IPS-15b (cell line): ENCODE measurements at regions not wholly inside any gene's neighbourhood (a gene's known extent, or its start where the extent isn't known, plus 50 kb on each side); places are given as distances from the start of the nearest gene placed in this dataset.

ENCODE experiments used
- H3K27me3 ChIP-seq: one replicate; pipeline ENCODE4 v1.6.1; 2013; ENCODE audit warnings: low read length; ENCODE audit not compliant: control insufficient read depth, insufficient read depth
- H3K36me3 ChIP-seq: one replicate; pipeline ENCODE4 v1.6.1; 2013; ENCODE audit warnings: low read length; ENCODE audit not compliant: control insufficient read depth, insufficient read depth
- H3K4me1 ChIP-seq: one replicate; pipeline ENCODE4 v1.6.1; 2013; ENCODE audit warnings: mild to moderate bottlenecking, low read length; ENCODE audit not compliant: control insufficient read depth, insufficient read depth
- H3K4me3 ChIP-seq: one replicate; pipeline ENCODE4 v1.5.1; 2013; ENCODE audit warnings: low read depth, low read length
- H3K9ac ChIP-seq: one replicate; pipeline ENCODE4 v1.6.1; 2013; ENCODE audit warnings: low read depth, mild to moderate bottlenecking, low read length
- H3K9me3 ChIP-seq: one replicate; pipeline ENCODE4 v1.6.1; 2013; ENCODE audit warnings: mild to moderate bottlenecking, low read length; ENCODE audit not compliant: control insufficient read depth, insufficient read depth

DNA sequence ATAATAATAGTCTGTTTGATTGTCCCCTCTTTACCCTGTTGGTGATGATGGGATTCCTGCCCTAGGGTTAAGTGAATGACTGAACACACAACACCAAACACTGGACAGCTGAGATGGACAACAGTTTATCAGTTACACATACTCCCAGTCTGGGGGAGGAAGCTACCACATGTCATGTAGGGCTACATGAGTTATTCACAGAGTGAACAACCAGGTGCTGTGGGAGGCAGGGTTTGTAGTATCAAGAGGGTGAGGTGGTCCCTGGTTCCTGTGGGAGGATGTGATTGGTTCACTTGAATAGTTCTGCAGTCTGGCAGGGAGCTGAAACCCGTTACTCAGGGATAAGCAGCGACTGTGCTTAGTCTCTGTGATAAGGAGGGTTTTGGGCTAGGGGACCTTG lies 88.8 kb upstream of the AP1S2 start:
- H3K4me3 ChIP-seq, result no peak overlapping the region
- H3K4me1 ChIP-seq, result peaks cover 16% of the 10 kb centered on the region
- no peak overlapping the region for H3K9ac ChIP-seq
- no peaks in the 10 kb centered on the region for H3K9me3 ChIP-seq
- no peaks in the 10 kb centered on the region for H3K27me3 ChIP-seq
- H3K36me3 ChIP-seq, result no peaks in the 10 kb centered on the region

DNA sequence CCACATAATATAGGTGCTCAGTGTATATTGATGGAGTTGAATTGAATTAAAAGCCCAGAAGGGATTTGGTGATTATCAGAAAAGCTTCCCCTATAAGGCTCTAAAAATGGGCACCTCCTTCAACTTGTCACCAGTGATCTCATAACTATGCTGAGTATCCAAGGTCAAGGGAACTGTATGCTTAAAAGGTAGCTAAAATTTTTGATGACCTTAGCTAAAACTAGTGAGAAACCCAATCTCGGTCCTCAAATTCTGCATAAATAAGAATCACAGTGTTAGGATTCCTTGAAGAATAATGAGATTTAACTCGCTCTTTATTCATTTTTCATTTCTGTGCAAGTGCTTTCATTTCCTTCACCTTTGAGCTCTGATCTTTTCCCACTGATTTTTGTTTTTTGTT lies 87.7 kb upstream of the AP1S2 start:
- H3K27me3 ChIP-seq, result no peaks in the 10 kb centered on the region
- no peaks in the 10 kb centered on the region for H3K9me3 ChIP-seq
- peaks cover 8% of the 10 kb centered on the region for H3K4me1 ChIP-seq
- H3K36me3 ChIP-seq, result no peaks in the 10 kb centered on the region
- no peak overlapping the region for H3K4me3 ChIP-seq
- H3K9ac ChIP-seq, result no peak overlapping the region

DNA sequence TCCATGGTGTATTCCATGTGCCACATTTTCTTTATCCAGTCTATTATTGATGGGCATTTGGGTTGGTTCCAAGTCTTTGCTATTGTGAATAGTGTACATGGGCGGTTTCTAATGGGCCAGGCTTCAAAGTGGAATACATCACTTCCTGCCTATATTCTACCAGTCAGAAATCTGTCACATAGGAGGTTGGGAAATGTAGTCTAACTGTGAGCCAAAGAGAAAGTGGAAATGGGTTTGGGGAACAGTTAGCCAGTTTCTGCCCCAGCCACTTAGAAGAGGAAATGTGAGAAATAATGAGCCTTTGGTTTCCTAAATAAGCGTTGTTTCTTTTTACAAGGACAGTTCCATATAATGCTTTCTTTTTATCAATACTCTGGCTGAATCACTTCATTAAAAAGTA lies 85.1 kb upstream of the AP1S2 start:
- Histone ChIP-seq H3K4me1 (no peaks in the 10 kb centered on the region), H3K27me3 (no peaks in the 10 kb centered on the region), H3K9ac (no peak overlapping the region), H3K9me3 (no peaks in the 10 kb centered on the region), H3K4me3 (no peak overlapping the region), H3K36me3 (no peaks in the 10 kb centered on the region)

DNA sequence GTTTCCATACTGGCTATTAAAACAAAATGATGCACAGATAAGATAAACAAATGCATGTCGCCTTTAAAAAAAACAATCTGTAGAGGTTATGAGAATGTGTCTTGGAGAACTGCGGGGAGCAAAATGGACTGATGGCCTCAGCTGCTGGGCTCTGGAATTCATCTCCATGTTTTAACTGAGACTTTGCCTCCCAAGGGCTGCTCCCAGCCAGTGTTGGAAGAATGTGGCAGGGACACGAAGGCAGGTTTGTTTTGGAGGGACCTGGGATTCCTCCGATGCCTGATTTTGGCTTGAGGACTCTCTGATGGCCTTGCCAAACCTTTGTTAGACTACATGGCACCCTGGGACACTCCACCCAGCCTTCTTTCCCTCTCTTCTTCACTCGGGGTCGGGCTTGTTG lies 83.5 kb upstream of the AP1S2 start:
- Histone ChIP-seq H3K36me3 (no peaks in the 10 kb centered on the region), H3K9ac (no peak overlapping the region), H3K27me3 (no peaks in the 10 kb centered on the region), H3K9me3 (no peaks in the 10 kb centered on the region), H3K4me1 (no peaks in the 10 kb centered on the region), H3K4me3 (no peak overlapping the region)

DNA sequence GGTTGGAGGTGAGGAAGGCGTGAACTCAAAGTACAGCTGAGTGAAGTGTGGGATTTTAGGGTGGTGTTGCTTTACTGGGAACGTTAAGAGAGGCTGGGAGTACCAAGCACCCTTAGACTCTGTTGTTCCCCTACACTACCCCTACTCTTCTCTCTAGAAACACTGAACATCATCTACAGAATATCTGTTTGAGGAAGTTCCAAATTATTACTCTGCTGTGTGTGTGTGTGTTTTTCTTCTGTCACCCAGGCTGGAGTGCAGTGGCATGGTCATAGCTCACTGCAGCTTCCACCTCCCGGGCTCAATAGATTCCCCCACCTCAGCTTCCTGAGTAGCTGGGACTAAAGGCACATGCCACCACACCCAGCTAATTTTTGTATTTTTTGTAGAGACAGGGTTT lies 76.7 kb upstream of the AP1S2 start:
- no peaks in the 10 kb centered on the region for H3K36me3 ChIP-seq
- no peaks in the 10 kb centered on the region for H3K27me3 ChIP-seq
- H3K4me3 ChIP-seq, result no peak overlapping the region
- H3K9me3 ChIP-seq, result no peaks in the 10 kb centered on the region
- peaks cover 11% of the 10 kb centered on the region for H3K4me1 ChIP-seq
- no peak overlapping the region for H3K9ac ChIP-seq

DNA sequence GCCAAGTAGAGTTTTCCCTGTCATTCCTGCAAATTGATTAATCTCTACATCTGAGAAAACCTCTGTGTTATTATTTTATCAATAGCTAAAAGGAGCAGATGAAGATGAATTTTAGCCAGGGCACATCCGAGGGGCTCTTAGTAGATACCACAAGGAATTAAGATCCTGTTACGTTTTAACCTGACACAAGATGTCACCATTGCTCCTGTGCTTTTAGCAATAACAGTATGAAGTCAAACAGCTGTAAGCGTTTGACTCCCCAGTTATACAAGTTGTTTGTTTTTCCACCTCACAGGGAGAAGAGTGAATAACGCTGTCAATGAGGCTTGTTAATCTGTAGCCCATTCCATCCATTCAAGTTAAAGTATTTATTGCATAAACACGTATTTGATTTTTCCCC lies 76.0 kb upstream of the AP1S2 start:
- Histone ChIP-seq H3K9ac (no peak overlapping the region), H3K36me3 (no peaks in the 10 kb centered on the region), H3K4me3 (no peak overlapping the region), H3K27me3 (no peaks in the 10 kb centered on the region), H3K4me1 (peaks cover 11% of the 10 kb centered on the region), H3K9me3 (no peaks in the 10 kb centered on the region)

DNA sequence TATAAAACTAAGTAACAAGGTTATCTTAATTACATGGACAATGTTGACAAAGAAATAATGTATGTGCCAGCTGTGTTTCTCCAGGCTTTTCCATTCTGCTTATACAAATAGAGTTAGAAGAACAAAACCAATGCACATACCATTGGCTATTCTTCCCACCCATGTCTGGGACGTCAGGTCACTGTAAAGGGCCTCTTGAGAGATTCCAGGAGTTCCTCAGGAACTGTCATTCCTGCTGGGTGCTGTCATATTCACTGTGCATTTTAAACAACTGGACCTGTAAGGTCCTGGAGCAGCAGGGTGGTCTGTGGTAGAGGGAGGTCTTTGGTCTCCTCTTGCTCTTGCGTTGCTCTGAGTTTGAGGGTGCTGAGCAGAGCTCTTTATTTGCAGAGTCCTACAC lies 74.6 kb upstream of the AP1S2 start:
- Histone ChIP-seq H3K27me3 (no peaks in the 10 kb centered on the region), H3K36me3 (no peaks in the 10 kb centered on the region), H3K9me3 (no peaks in the 10 kb centered on the region), H3K9ac (no peak overlapping the region), H3K4me3 (no peak overlapping the region), H3K4me1 (peaks cover 11% of the 10 kb centered on the region)

DNA sequence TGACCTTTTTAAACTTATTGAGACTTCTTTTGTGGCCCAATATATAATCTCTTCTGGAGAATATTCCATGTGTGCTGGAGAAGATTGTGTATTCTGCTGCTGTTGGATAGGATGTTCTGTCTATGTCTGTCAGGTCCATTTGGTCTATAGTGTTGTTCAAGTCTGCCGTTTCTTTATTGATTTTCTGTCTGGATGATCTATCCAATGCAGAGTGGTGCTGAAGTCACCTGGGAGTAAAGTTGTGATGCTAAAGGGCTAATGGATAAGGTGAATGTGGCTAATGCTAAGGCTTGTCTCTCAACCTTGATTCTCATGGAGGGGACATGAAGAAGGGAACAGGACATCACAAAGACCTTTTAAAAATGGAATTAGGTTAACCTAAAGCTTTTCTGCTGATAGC lies 72.0 kb upstream of the AP1S2 start:
- H3K27me3 ChIP-seq, result no peaks in the 10 kb centered on the region
- H3K36me3 ChIP-seq, result no peaks in the 10 kb centered on the region
- no peak overlapping the region for H3K9ac ChIP-seq
- no peaks in the 10 kb centered on the region for H3K9me3 ChIP-seq
- no peak overlapping the region for H3K4me3 ChIP-seq
- H3K4me1 ChIP-seq, result peaks cover 11% of the 10 kb centered on the region

DNA sequence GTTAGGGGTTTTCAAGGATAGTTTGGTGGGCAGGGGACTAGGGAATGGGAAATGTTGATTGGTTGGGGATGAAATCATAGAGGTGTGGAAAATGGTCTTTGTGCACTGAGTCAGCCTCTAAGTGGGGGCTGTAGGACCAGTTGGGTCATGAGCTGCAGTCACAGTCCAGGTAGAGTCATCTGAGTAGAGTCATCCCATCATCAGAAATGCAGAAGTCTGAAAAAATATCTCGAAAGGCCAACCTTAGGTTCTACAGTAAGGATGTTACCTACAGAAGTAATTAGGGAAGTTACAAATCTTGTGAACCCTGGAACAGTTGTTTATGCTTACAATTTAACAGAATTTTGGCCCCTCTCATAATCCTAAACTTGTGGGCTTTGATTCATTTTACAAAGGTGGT lies 63.4 kb upstream of the AP1S2 start:
- no peaks in the 10 kb centered on the region for H3K4me1 ChIP-seq
- H3K27me3 ChIP-seq, result no peaks in the 10 kb centered on the region
- H3K9ac ChIP-seq, result no peak overlapping the region
- peaks cover 8% of the 10 kb centered on the region for H3K9me3 ChIP-seq
- H3K36me3 ChIP-seq, result no peaks in the 10 kb centered on the region
- no peak overlapping the region for H3K4me3 ChIP-seq

DNA sequence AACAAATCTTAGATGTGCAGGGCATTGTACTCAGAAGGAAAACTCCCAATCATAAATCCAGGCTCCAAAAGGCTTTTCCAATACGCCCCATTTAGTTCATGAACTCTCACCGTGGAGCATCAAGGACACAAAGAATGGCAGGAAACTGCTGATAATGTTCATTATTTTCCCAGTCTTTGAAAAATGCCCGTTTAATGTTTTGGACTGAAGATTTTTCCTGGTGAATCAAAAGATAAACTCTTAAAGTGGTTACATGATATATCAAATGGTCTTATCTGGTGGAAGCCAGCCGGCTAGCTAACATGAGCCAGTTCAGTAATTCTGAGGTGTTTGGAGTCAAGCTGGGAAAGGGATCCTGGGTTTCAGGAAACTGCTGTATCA lies 62.1 kb upstream of the AP1S2 start:
- Histone ChIP-seq H3K36me3 (no peaks in the 10 kb centered on the region), H3K27me3 (no peaks in the 10 kb centered on the region), H3K4me1 (no peaks in the 10 kb centered on the region), H3K9me3 (peaks cover 8% of the 10 kb centered on the region), H3K4me3 (no peak overlapping the region), H3K9ac (no peak overlapping the region)

DNA sequence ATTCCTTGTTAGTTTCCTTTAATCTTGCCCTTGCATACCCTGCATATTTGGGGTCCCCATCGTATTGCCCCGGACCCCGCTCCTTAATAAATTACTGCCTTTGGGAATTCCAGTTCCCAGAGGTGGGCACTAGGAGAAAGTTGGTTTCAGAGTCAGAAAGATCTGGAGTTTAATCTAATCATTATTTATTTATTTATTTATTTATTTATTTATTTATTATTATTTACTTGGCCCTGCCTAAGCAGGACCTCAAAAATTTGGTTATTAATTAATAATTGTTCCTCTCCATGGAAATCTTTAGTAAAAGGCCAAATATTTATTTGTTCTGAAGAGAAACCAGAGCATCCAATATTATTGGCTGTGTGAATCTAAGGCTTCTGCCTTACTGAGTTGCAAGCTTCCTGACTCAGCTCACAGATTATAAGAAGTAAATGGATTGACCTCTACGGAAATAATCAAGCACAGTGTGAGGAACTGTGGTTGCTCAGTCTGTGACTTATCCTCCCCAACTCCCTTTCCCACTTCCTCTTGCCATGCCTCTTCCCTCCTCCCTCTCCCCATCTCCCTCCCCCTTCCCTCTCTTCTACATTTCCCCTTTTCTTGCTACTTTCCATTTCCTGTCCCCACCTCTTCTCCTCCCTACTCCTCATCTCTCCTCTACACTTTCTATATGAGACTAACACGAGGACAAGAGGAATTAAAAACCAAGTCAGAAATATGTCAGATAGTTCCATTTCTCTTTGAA lies 61.5 kb upstream of the AP1S2 start:
- Histone ChIP-seq H3K9me3 (peaks cover 8% of the 10 kb centered on the region), H3K36me3 (no peaks in the 10 kb centered on the region), H3K9ac (no peak overlapping the region), H3K27me3 (no peaks in the 10 kb centered on the region), H3K4me3 (no peak overlapping the region), H3K4me1 (no peaks in the 10 kb centered on the region)

DNA sequence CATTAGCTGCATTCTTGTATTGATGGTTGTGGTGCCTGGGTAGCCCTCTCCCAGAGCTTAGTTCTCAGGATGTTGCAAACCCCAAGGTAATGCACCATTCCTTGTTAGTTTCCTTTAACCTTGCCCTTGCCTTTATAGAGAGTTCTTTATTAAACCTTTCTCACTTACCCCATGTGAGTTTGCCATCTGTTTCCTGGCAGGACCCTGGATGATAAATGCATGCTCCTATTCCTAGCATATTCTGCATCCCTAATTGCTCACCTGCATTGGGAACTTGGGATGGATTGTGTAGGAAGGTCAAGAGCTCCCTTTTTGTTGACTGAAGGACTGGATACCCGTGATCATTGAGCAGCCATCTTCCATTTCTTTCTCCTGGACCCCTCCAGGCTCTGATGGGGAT lies 59.9 kb upstream of the AP1S2 start:
- H3K4me3 ChIP-seq, result no peak overlapping the region
- H3K9ac ChIP-seq, result no peak overlapping the region
- peaks cover 7% of the 10 kb centered on the region for H3K4me1 ChIP-seq
- H3K27me3 ChIP-seq, result no peaks in the 10 kb centered on the region
- H3K36me3 ChIP-seq, result no peaks in the 10 kb centered on the region
- peaks cover 8% of the 10 kb centered on the region for H3K9me3 ChIP-seq
